Duodenal mucosa (tissue), 2 donors: ENCODE measurements at regions not wholly inside any gene's neighbourhood (a gene's known extent, or its start where the extent isn't known, plus 50 kb on each side); places are given as distances from the start of the nearest gene placed in this dataset.

Experiments used
- H3K27ac ChIP-seq: one replicate; pipeline ENCODE4 v1.7.0; 2013; ENCODE audit warnings: low read depth, low read length
- H3K27me3 ChIP-seq, 2 donors: one replicate each; pipeline ENCODE4 v1.7.0; 2013; ENCODE audit warnings: low read length in 2 of 2, control low read depth in 1 of 2; ENCODE audit not compliant: insufficient read depth in 2 of 2, control insufficient read depth in 1 of 2
- H3K36me3 ChIP-seq, 2 donors: one replicate each; pipeline ENCODE4 v1.7.0; 2013; ENCODE audit warnings: low read length in 2 of 2, control low read depth in 1 of 2; ENCODE audit not compliant: insufficient read depth in 2 of 2, control insufficient read depth in 1 of 2
- H3K4me1 ChIP-seq, 2 donors: one replicate each; pipeline ENCODE4 v1.7.0; 2013; ENCODE audit warnings: low read length in 2 of 2, control low read depth in 1 of 2; ENCODE audit not compliant: insufficient read depth in 2 of 2, control insufficient read depth in 1 of 2
- H3K4me3 ChIP-seq, 2 donors: one replicate each; pipeline ENCODE4 v1.7.0; 2013; ENCODE audit warnings: low read length in 2 of 2, low read depth in 1 of 2
- H3K9ac ChIP-seq, 2 donors: one replicate each; pipeline ENCODE4 v1.7.0; 2013; ENCODE audit warnings: low read length in 2 of 2, low read depth in 1 of 2
- H3K9me3 ChIP-seq, 2 donors: one replicate each; pipeline ENCODE4 v1.7.0; 2013; ENCODE audit warnings: low read length in 2 of 2, control low read depth in 1 of 2; ENCODE audit not compliant: control insufficient read depth in 1 of 2

- no peaks in the 10 kb centered on the region for H3K27me3 ChIP-seq
- no peaks in the 10 kb centered on the region for H3K4me1 ChIP-seq
- no peak overlapping the region for H3K4me3 ChIP-seq
- no peaks in the 10 kb centered on the region for H3K9me3 ChIP-seq
- no peak overlapping the region for H3K9ac ChIP-seq
- no peaks in the 10 kb centered on the region for H3K36me3 ChIP-seq
- H3K27ac ChIP-seq, result no peak overlapping the region
Measured at GRCh38 chr6:153591159-153591558, 447.9 kb upstream of the OPRM1 start.

GRCh38 chr6:153590411-153590810 lies 448.6 kb upstream of the OPRM1 start:
- no peak overlapping the region for H3K4me3 ChIP-seq
- H3K27ac ChIP-seq, result no peak overlapping the region
- H3K9ac ChIP-seq, result no peak overlapping the region
- no peaks in the 10 kb centered on the region for H3K9me3 ChIP-seq
- no peaks in the 10 kb centered on the region for H3K4me1 ChIP-seq
- no peaks in the 10 kb centered on the region for H3K36me3 ChIP-seq
- no peaks in the 10 kb centered on the region for H3K27me3 ChIP-seq

GRCh38 chr6:153588330-153588729 lies 450.7 kb upstream of the OPRM1 start:
- H3K4me1 ChIP-seq, result no peaks in the 10 kb centered on the region
- no peaks in the 10 kb centered on the region for H3K27me3 ChIP-seq
- H3K27ac ChIP-seq, result no peak overlapping the region
- no peak overlapping the region for H3K9ac ChIP-seq
- no peaks in the 10 kb centered on the region for H3K36me3 ChIP-seq
- no peak overlapping the region for H3K4me3 ChIP-seq
- no peaks in the 10 kb centered on the region for H3K9me3 ChIP-seq

- H3K27ac ChIP-seq, result no peak overlapping the region
- no peak overlapping the region for H3K9ac ChIP-seq
- no peaks in the 10 kb centered on the region for H3K27me3 ChIP-seq
- H3K9me3 ChIP-seq, result no peaks in the 10 kb centered on the region
- no peaks in the 10 kb centered on the region for H3K4me1 ChIP-seq
- H3K4me3 ChIP-seq, result no peak overlapping the region
- no peaks in the 10 kb centered on the region for H3K36me3 ChIP-seq
Measured at GRCh38 chr6:153583685-153584084, 452.6 kb upstream of the RGS17 start.

- H3K9ac ChIP-seq, result no peak overlapping the region
- H3K9me3 ChIP-seq, result no peaks in the 10 kb centered on the region
- no peaks in the 10 kb centered on the region for H3K36me3 ChIP-seq
- no peaks in the 10 kb centered on the region for H3K27me3 ChIP-seq
- H3K4me1 ChIP-seq, result no peaks in the 10 kb centered on the region
- H3K4me3 ChIP-seq, result no peak overlapping the region
- H3K27ac ChIP-seq, result no peak overlapping the region
Measured at GRCh38 chr6:153580776-153581175, 449.7 kb upstream of the RGS17 start.

GRCh38 chr6:153575528-153575927 lies 444.4 kb upstream of the RGS17 start:
- H3K36me3 ChIP-seq, result no peaks in the 10 kb centered on the region
- no peak overlapping the region for H3K27ac ChIP-seq
- no peak overlapping the region for H3K9ac ChIP-seq
- H3K4me3 ChIP-seq, result no peak overlapping the region
- no peaks in the 10 kb centered on the region for H3K27me3 ChIP-seq
- no peaks in the 10 kb centered on the region for H3K9me3 ChIP-seq
- no peaks in the 10 kb centered on the region for H3K4me1 ChIP-seq

- Histone ChIP-seq H3K9me3 (no peaks in the 10 kb centered on the region), H3K27ac (no peak overlapping the region), H3K27me3 (no peaks in the 10 kb centered on the region), H3K4me3 (no peak overlapping the region), H3K9ac (no peak overlapping the region), H3K4me1 (no peaks in the 10 kb centered on the region), H3K36me3 (no peaks in the 10 kb centered on the region)
Measured at GRCh38 chr6:153574231-153574630, 443.1 kb upstream of the RGS17 start.

GRCh38 chr6:153572371-153572770 lies 441.3 kb upstream of the RGS17 start:
- no peaks in the 10 kb centered on the region for H3K27me3 ChIP-seq
- no peak overlapping the region for H3K27ac ChIP-seq
- H3K4me3 ChIP-seq, result no peak overlapping the region
- H3K36me3 ChIP-seq, result no peaks in the 10 kb centered on the region
- no peaks in the 10 kb centered on the region for H3K9me3 ChIP-seq
- no peak overlapping the region for H3K9ac ChIP-seq
- H3K4me1 ChIP-seq, result no peaks in the 10 kb centered on the region

- Histone ChIP-seq H3K9me3 (no peaks in the 10 kb centered on the region), H3K9ac (no peak overlapping the region), H3K4me1 (no peaks in the 10 kb centered on the region), H3K36me3 (no peaks in the 10 kb centered on the region), H3K4me3 (no peak overlapping the region), H3K27me3 (no peaks in the 10 kb centered on the region), H3K27ac (no peak overlapping the region)
Measured at GRCh38 chr6:153568628-153569027, 437.5 kb upstream of the RGS17 start.

GRCh38 chr6:153564803-153565202 lies 433.7 kb upstream of the RGS17 start:
- H3K36me3 ChIP-seq, result no peaks in the 10 kb centered on the region
- H3K27me3 ChIP-seq, result no peaks in the 10 kb centered on the region
- H3K4me3 ChIP-seq, result no peak overlapping the region
- H3K4me1 ChIP-seq, result no peaks in the 10 kb centered on the region
- H3K9ac ChIP-seq, result no peak overlapping the region
- no peak overlapping the region for H3K27ac ChIP-seq
- H3K9me3 ChIP-seq, result no peaks in the 10 kb centered on the region

- Histone ChIP-seq H3K36me3 (no peaks in the 10 kb centered on the region), H3K4me1 (no peaks in the 10 kb centered on the region), H3K4me3 (no peak overlapping the region), H3K27me3 (no peaks in the 10 kb centered on the region), H3K9ac (no peak overlapping the region), H3K27ac (no peak overlapping the region), H3K9me3 (no peaks in the 10 kb centered on the region)
Measured at GRCh38 chr6:153563001-153563400, 431.9 kb upstream of the RGS17 start.
